HG03442 (cell line): ENCODE measurements at regions not wholly inside any gene's neighbourhood (a gene's known extent, or its start where the extent isn't known, plus 50 kb on each side); places are given as distances from the start of the nearest gene placed in this dataset.
"Not testable (repeated sequence)": the region's sequence is repeated elsewhere in the genome, so short reads cannot be mapped to it uniquely, and the experiment has no call there.

Source experiments
- ATAC-seq: cut with Tn5 transposase; IDR thresholded peaks from one replicate; pipeline ENCODE4 v1.9.1; 2021; ENCODE audit warnings: mild to moderate bottlenecking, moderate library complexity; ENCODE audit not compliant: unreplicated experiment

- no peak for ATAC-seq
These were observed 587.7 kb downstream of the GLUD2 start for GRCh38 chrX:121635141-121635540.

GRCh38 chrX:121639781-121640180 lies 592.4 kb downstream of the GLUD2 start:
- no peak for ATAC-seq

- ATAC-seq: no peak
These were observed 594.1 kb downstream of the GLUD2 start for GRCh38 chrX:121641560-121641959.

- ATAC-seq: no peak
These were observed 595.0 kb downstream of the GLUD2 start for GRCh38 chrX:121642415-121642814.

GRCh38 chrX:121649417-121649816 lies 602.0 kb downstream of the GLUD2 start:
- no peak for ATAC-seq

- ATAC-seq: no peak
These were observed 607.9 kb downstream of the GLUD2 start for GRCh38 chrX:121655276-121655675.

GRCh38 chrX:121666171-121666570 lies 618.8 kb downstream of the GLUD2 start:
- ATAC-seq: no peak

GRCh38 chrX:121671649-121672048 lies 624.2 kb downstream of the GLUD2 start:
- ATAC-seq: no peak

- not testable (repeated sequence) for ATAC-seq
These were observed 661.8 kb downstream of the GLUD2 start for GRCh38 chrX:121709236-121709635.

GRCh38 chrX:121733514-121733913 lies 686.1 kb downstream of the GLUD2 start:
- ATAC-seq: no peak

GRCh38 chrX:121746105-121746504 lies 698.7 kb downstream of the GLUD2 start:
- ATAC-seq: no peak

- ATAC-seq: not testable (repeated sequence)
These were observed 706.2 kb downstream of the GLUD2 start for GRCh38 chrX:121753602-121754001.

- no peak for ATAC-seq
These were observed 706.9 kb downstream of the GLUD2 start for GRCh38 chrX:121754301-121754700.

GRCh38 chrX:121755541-121755940 lies 708.1 kb downstream of the GLUD2 start:
- ATAC-seq: no peak

GRCh38 chrX:121761845-121762244 lies 714.4 kb downstream of the GLUD2 start:
- no peak for ATAC-seq

- ATAC-seq: no peak
These were observed 716.3 kb downstream of the GLUD2 start for GRCh38 chrX:121763671-121764070.

- not testable (repeated sequence) for ATAC-seq
These were observed 720.8 kb downstream of the GLUD2 start for GRCh38 chrX:121768210-121768609.

- no peak for ATAC-seq
These were observed 734.6 kb downstream of the GLUD2 start for GRCh38 chrX:121781991-121782390.

- ATAC-seq: no peak
These were observed 735.1 kb downstream of the GLUD2 start for GRCh38 chrX:121782544-121782943.

- no peak for ATAC-seq
These were observed 735.6 kb downstream of the GLUD2 start for GRCh38 chrX:121782976-121783375.

- no peak for ATAC-seq
These were observed 755.5 kb downstream of the GLUD2 start for GRCh38 chrX:121802881-121803412.

- no peak for ATAC-seq
These were observed 776.0 kb downstream of the GLUD2 start for GRCh38 chrX:121823406-121823805.

GRCh38 chrX:121831601-121832000 lies 784.2 kb downstream of the GLUD2 start:
- no peak for ATAC-seq
